Endodermal cell (in vitro differentiated cells): ENCODE measurements at regions not wholly inside any gene's neighbourhood (a gene's known extent, or its start where the extent isn't known, plus 50 kb on each side); places are given as distances from the start of the nearest gene placed in this dataset.
"Not testable (repeated sequence)": the region's sequence is repeated elsewhere in the genome, so short reads cannot be mapped to it uniquely, and the experiment has no call there.

ENCODE experiments used
- DNase-seq: peaks from one replicate; pipeline ENCODE4 v3.0.0-alpha.2; 2017
- H3K27ac ChIP-seq: 2 replicates; pipeline ENCODE4 v1.5.1; 2013; ENCODE audit warnings: mild to moderate bottlenecking, low read depth, low read length, moderate library complexity
- H3K27me3 ChIP-seq: 2 replicates; pipeline ENCODE4 v1.6.1; 2013; ENCODE audit warnings: mild to moderate bottlenecking, low read length, moderate library complexity; ENCODE audit not compliant: insufficient read depth, control insufficient read depth, poor library complexity, severe bottlenecking
- H3K36me3 ChIP-seq: 2 replicates; pipeline ENCODE4 v1.7.0; 2013; ENCODE audit warnings: mild to moderate bottlenecking, low read length, moderate library complexity; ENCODE audit not compliant: control insufficient read depth, insufficient read depth
- H3K4me1 ChIP-seq: one replicate; pipeline ENCODE4 v1.7.0; 2013; ENCODE audit warnings: low read length; ENCODE audit not compliant: control insufficient read depth, insufficient read depth
- H3K4me3 ChIP-seq: 2 replicates; pipeline ENCODE4 v1.5.1; 2013; ENCODE audit warnings: mild to moderate bottlenecking, low read length, moderate library complexity
- H3K9ac ChIP-seq: 2 replicates; pipeline ENCODE4 v1.6.1; 2013; ENCODE audit warnings: mild to moderate bottlenecking, low read length, moderate library complexity; ENCODE audit not compliant: poor library complexity, severe bottlenecking; ENCODE audit errors: extremely low read depth
- H3K9me3 ChIP-seq: 2 replicates; pipeline ENCODE4 v1.6.1; 2013; ENCODE audit warnings: mild to moderate bottlenecking, low read length, moderate library complexity; ENCODE audit not compliant: control insufficient read depth
- H3K27ac Mint-ChIP-seq: 2 replicates; pipeline ENCODE4 v1.8.0; 2020; ENCODE audit warnings: mixed read lengths
- H3K27me3 Mint-ChIP-seq: 2 replicates; pipeline ENCODE4 v1.8.0; 2021; ENCODE audit warnings: mild to moderate bottlenecking, mixed read lengths; ENCODE audit not compliant: insufficient read depth
- H3K36me3 Mint-ChIP-seq: 2 replicates; pipeline ENCODE4 v1.8.0; 2020; ENCODE audit warnings: low read depth, mixed read lengths
- H3K4me1 Mint-ChIP-seq: 2 replicates; pipeline ENCODE4 v1.8.0; 2020; ENCODE audit warnings: mixed read lengths
- H3K4me3 Mint-ChIP-seq: 2 replicates; pipeline ENCODE4 v1.8.0; 2020; ENCODE audit warnings: mild to moderate bottlenecking, moderate library complexity, mixed read lengths
- H3K9me3 Mint-ChIP-seq: 2 replicates; pipeline ENCODE4 v1.8.0; 2020; ENCODE audit warnings: mild to moderate bottlenecking, mixed read lengths
- CTCF ChIP-seq: fragments of 200-600 bp; sonication (generic); conservative IDR thresholded peaks from 2 replicates; pipeline ENCODE4 v1.5.0; 2021; ENCODE audit warnings: antibody characterized with exemption, mild to moderate bottlenecking
- WGBS, 2 experiments: methylation state at CpG; one replicate each; pipeline versions ENCODE4 v1.1.5 to v1.1.7; 2013; ENCODE audit warnings: missing lambda C conversion rate in 2 of 2, mixed read lengths in 1 of 2; ENCODE audit not compliant: insufficient coverage in 1 of 2, insufficient read length in 1 of 2; 5-methylcytosine and 5-hydroxymethylcytosine counted together

- Mint-ChIP-seq H3K36me3 (no peaks in the 10 kb centered on the region), H3K4me3 (no peak overlapping the region), H3K27ac (no peak overlapping the region), H3K9me3 (peaks cover 16% of the 10 kb centered on the region), H3K27me3 (peaks cover 36% of the 10 kb centered on the region), H3K4me1 (no peaks in the 10 kb centered on the region)
- no peak for TF ChIP-seq CTCF
- Histone ChIP-seq H3K9me3 (peaks cover 8% of the 10 kb centered on the region), H3K4me1 (no peaks in the 10 kb centered on the region), H3K27me3 (peaks cover 11% of the 10 kb centered on the region), H3K27ac (no peak overlapping the region), H3K36me3 (no peaks in the 10 kb centered on the region), H3K4me3 (no peak overlapping the region), H3K9ac (no peak overlapping the region)
- no peak for DNase-seq
- WGBS, 2 experiments, result 65 to 81% methylated on average over 3 of the region's 3 CpGs
Measured at GRCh38 chr22:22988150-22988549, 82.2 kb upstream of the GNAZ start.

- Histone ChIP-seq H3K4me1 (no peaks in the 10 kb centered on the region), H3K36me3 (no peaks in the 10 kb centered on the region), H3K27me3 (peaks cover 11% of the 10 kb centered on the region), H3K27ac (no peak overlapping the region), H3K4me3 (no peak overlapping the region), H3K9ac (no peak overlapping the region), H3K9me3 (peaks cover 2% of the 10 kb centered on the region)
- no peak for TF ChIP-seq CTCF
- WGBS, 2 experiments, result 93 to 100% methylated on average over 1 to 3 of the region's 3 CpGs
- DNase-seq, result no peak
- Mint-ChIP-seq H3K4me3 (no peak overlapping the region), H3K27ac (no peak overlapping the region), H3K4me1 (no peaks in the 10 kb centered on the region), H3K27me3 (peaks cover 36% of the 10 kb centered on the region), H3K9me3 (peaks cover 10% of the 10 kb centered on the region), H3K36me3 (no peaks in the 10 kb centered on the region)
Measured at GRCh38 chr22:22988785-22989184, 81.5 kb upstream of the GNAZ start.

- no peaks in the 10 kb centered on the region for H3K36me3 Mint-ChIP-seq
- no peak overlapping the region for H3K4me3 Mint-ChIP-seq
- no peaks in the 10 kb centered on the region for H3K4me1 ChIP-seq
- peaks cover 1% of the 10 kb centered on the region for H3K9me3 Mint-ChIP-seq
- no peak for TF ChIP-seq CTCF
- H3K27ac Mint-ChIP-seq, result no peak overlapping the region
- 90 to 96% methylated on average over 3 of the region's 3 CpGs for WGBS, 2 experiments
- no peaks in the 10 kb centered on the region for H3K9me3 ChIP-seq
- H3K36me3 ChIP-seq, result no peaks in the 10 kb centered on the region
- no peaks in the 10 kb centered on the region for H3K4me1 Mint-ChIP-seq
- H3K9ac ChIP-seq, result no peak overlapping the region
- H3K27me3 ChIP-seq, result peaks cover 11% of the 10 kb centered on the region
- DNase-seq, result no peak
- H3K27me3 Mint-ChIP-seq, result peaks cover 30% of the 10 kb centered on the region
- H3K4me3 ChIP-seq, result no peak overlapping the region
- no peak overlapping the region for H3K27ac ChIP-seq
Measured at GRCh38 chr22:22989856-22990255, 80.5 kb upstream of the GNAZ start.

- WGBS, 2 experiments, result 89 to 96% methylated on average over 6 of the region's 7 CpGs
- H3K4me3 Mint-ChIP-seq, H3K4me1 ChIP-seq, H3K36me3 ChIP-seq, H3K9me3 ChIP-seq, H3K27ac ChIP-seq, H3K9me3 Mint-ChIP-seq, DNase-seq, H3K36me3 Mint-ChIP-seq, H3K27ac Mint-ChIP-seq, H3K4me1 Mint-ChIP-seq, H3K9ac ChIP-seq, H3K4me3 ChIP-seq: not testable (repeated sequence)
- peaks cover 32% of the 10 kb centered on the region for H3K27me3 Mint-ChIP-seq
- peaks cover 11% of the 10 kb centered on the region for H3K27me3 ChIP-seq
Measured at GRCh38 chr22:22990711-22991505, 79.4 kb upstream of the GNAZ start.
